Naive thymus-derived CD4-positive, alpha-beta T cell (primary cell): ENCODE measurements at regions not wholly inside any gene's neighbourhood (a gene's known extent, or its start where the extent isn't known, plus 50 kb on each side); places are given as distances from the start of the nearest gene placed in this dataset.

ENCODE experiments used
- ATAC-seq: fragments of 150-1000 bp; cut with Tn5 transposase; 2 replicates; pipeline ENCODE4 v1.10.0; 2021; ENCODE audit warnings: mild to moderate bottlenecking, moderate library complexity
- CTCF ChIA-PET: fragments of 350-600 bp; sonication (Branson Sonifier 250); formaldehyde crosslinking; loops from one replicate; lab custom pipeline; 2021; ENCODE audit warnings: antibody characterized with exemption; lab: Charles Lee
- POLR2A ChIA-PET: fragments of 350-600 bp; sonication (Branson Sonifier 250); formaldehyde crosslinking; loops from one replicate; lab custom pipeline; 2021; ENCODE audit warnings: antibody characterized with exemption, inconsistent platforms; lab: Charles Lee
- DNase-seq, 9 donors: peaks; one replicate each; pipeline versions ENCODE4 v3.0.0 to v3.0.0-alpha.2; 2020 to 2022; ENCODE audit warnings: mixed read lengths in 1 of 9
- H3K27ac ChIP-seq: one replicate; pipeline ENCODE4 v1.7.0; 2013; ENCODE audit warnings: mild to moderate bottlenecking, low read depth, low read length, moderate library complexity
- H3K27me3 ChIP-seq, 2 donors: one replicate each; pipeline ENCODE4 v1.7.0; 2013; ENCODE audit warnings: low read length in 2 of 2, mild to moderate bottlenecking in 2 of 2, moderate library complexity in 2 of 2; ENCODE audit not compliant: control insufficient read depth in 2 of 2, insufficient read depth in 2 of 2
- H3K36me3 ChIP-seq, 3 experiments: 1 replicate in 2 of 3; 2 replicates in 1 of 3; pipeline ENCODE4 v1.7.0; 2013; ENCODE audit warnings: low read length in 3 of 3, mild to moderate bottlenecking in 3 of 3, moderate library complexity in 1 of 3; ENCODE audit not compliant: insufficient read depth in 3 of 3, control insufficient read depth in 2 of 3
- H3K4me1 ChIP-seq, 2 donors: one replicate each; pipeline ENCODE4 v1.7.0; 2013; ENCODE audit warnings: low read length in 2 of 2, mild to moderate bottlenecking in 2 of 2, moderate library complexity in 1 of 2; ENCODE audit not compliant: control insufficient read depth in 2 of 2, insufficient read depth in 2 of 2
- H3K4me3 ChIP-seq: 2 replicates; pipeline ENCODE4 v1.7.0; 2013; ENCODE audit warnings: mild to moderate bottlenecking, low read length
- H3K9me3 ChIP-seq, 3 experiments: 1 replicate in 2 of 3; 2 replicates in 1 of 3; pipeline ENCODE4 v1.7.0; 2013; ENCODE audit warnings: low read length in 3 of 3; ENCODE audit not compliant: control insufficient read depth in 2 of 3
- H3K27ac Mint-ChIP-seq, 9 donors: one replicate each; pipeline ENCODE4 v1.8.0; 2020 to 2022; ENCODE audit warnings: mixed read lengths in 9 of 9, mild to moderate bottlenecking in 8 of 9, moderate library complexity in 5 of 9, inconsistent platforms in 2 of 9
- H3K27me3 Mint-ChIP-seq, 5 donors: one replicate each; pipeline ENCODE4 v1.8.0; 2021 to 2022; ENCODE audit warnings: mixed read lengths in 5 of 5, mild to moderate bottlenecking in 1 of 5
- H3K36me3 Mint-ChIP-seq, 5 donors: one replicate each; pipeline ENCODE4 v1.8.0; 2020 to 2022; ENCODE audit warnings: mixed read lengths in 5 of 5, mild to moderate bottlenecking in 3 of 5, inconsistent platforms in 1 of 5
- H3K4me1 Mint-ChIP-seq, 7 donors: one replicate each; pipeline ENCODE4 v1.8.0; 2020 to 2022; ENCODE audit warnings: mixed read lengths in 7 of 7, mild to moderate bottlenecking in 3 of 7, inconsistent platforms in 1 of 7
- H3K4me3 Mint-ChIP-seq, 10 donors: one replicate each; pipeline ENCODE4 v1.8.0; 2020 to 2022; ENCODE audit warnings: mild to moderate bottlenecking in 10 of 10, mixed read lengths in 10 of 10, moderate library complexity in 6 of 10, inconsistent platforms in 2 of 10
- H3K9me3 Mint-ChIP-seq, 11 donors: one replicate each; pipeline ENCODE4 v1.8.0; 2020 to 2022; ENCODE audit warnings: mixed read lengths in 11 of 11, mild to moderate bottlenecking in 4 of 11, inconsistent platforms in 1 of 11, moderate library complexity in 1 of 11
- intact Hi-C, 2 donors: fragments of 100-400 bp; cut with micrococcal nuclease; formaldehyde crosslinking; loops; one replicate each; pipeline ENCODE4 v1.15.1; 2023

DNA sequence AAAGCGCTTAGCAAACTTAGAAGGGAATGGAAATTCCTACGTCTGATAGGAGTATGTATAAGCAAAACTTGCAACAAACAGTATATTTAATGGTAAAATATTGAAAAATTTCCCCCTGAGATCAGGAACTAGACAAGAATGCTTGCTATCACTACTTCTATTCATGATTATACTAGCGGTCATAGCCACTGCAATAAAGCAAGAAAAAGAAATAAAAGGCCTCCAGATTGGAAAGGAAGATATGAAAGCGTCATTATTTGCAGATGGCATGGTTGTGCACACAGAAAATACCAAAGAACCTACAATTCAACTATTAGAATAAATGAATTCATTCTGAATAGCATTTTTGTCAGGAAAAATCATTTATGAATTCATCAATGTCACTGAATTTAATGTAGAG lies 87.2 kb upstream of the BCOR start:
- ChIA-PET POLR2A (no interaction called here), CTCF (no interaction called here)
- no peak for ATAC-seq
- Histone ChIP-seq H3K4me1 (no peaks in the 10 kb centered on the region), H3K27ac (no peak overlapping the region), H3K36me3 (no peaks in the 10 kb centered on the region), H3K27me3 (no peaks in the 10 kb centered on the region), H3K9me3 (no peaks in the 10 kb centered on the region), H3K4me3 (no peak overlapping the region)
- no peak overlapping the region for H3K4me3 Mint-ChIP-seq
- peaks cover 0 to 4% (median 0%) of the 10 kb centered on the region in 7 donors for H3K4me1 Mint-ChIP-seq
- H3K27me3 Mint-ChIP-seq, result peaks cover 0 to 3% (median 0%) of the 10 kb centered on the region in 5 donors
- H3K27ac Mint-ChIP-seq, result no peak overlapping the region
- no peak for DNase-seq
- H3K36me3 Mint-ChIP-seq, result peaks cover 0 to 10% (median 4%) of the 10 kb centered on the region in 5 donors
- peaks cover 0 to 15% (median 5%) of the 10 kb centered on the region in 11 donors for H3K9me3 Mint-ChIP-seq
- intact Hi-C loops, result no loop called here

GRCh38 chrX:40182615-40183014 lies 84.9 kb upstream of the BCOR start:
- Histone ChIP-seq H3K9me3 (no peaks in the 10 kb centered on the region), H3K36me3 (no peaks in the 10 kb centered on the region), H3K27me3 (no peaks in the 10 kb centered on the region), H3K4me3 (no peak overlapping the region), H3K27ac (no peak overlapping the region), H3K4me1 (no peaks in the 10 kb centered on the region)
- POLR2A ChIA-PET, result no interaction called here
- Mint-ChIP-seq H3K9me3 (peaks cover 0 to 15% (median 5%) of the 10 kb centered on the region in 11 donors), H3K4me3 (no peak overlapping the region), H3K27ac (no peak overlapping the region), H3K4me1 (peaks cover 0 to 18% (median 8%) of the 10 kb centered on the region in 7 donors), H3K27me3 (no peaks in the 10 kb centered on the region), H3K36me3 (peaks cover 0 to 10% (median 4%) of the 10 kb centered on the region in 5 donors)
- no peak for DNase-seq
- intact Hi-C loops, result no loop called here
- CTCF ChIA-PET, result no interaction called here
- no peak for ATAC-seq

- ChIA-PET POLR2A (no interaction called here), CTCF (no interaction called here)
- Histone ChIP-seq H3K27me3 (no peaks in the 10 kb centered on the region), H3K27ac (no peak overlapping the region), H3K4me3 (no peak overlapping the region), H3K9me3 (no peaks in the 10 kb centered on the region), H3K36me3 (no peaks in the 10 kb centered on the region), H3K4me1 (peaks cover 0 to 3% of the 10 kb centered on the region in 2 donors)
- no peak overlapping the region for H3K4me3 Mint-ChIP-seq
- no peak overlapping the region for H3K27ac Mint-ChIP-seq
- intact Hi-C loops, result no loop called here
- H3K9me3 Mint-ChIP-seq, result peaks cover 0 to 15% (median 6%) of the 10 kb centered on the region in 11 donors
- H3K36me3 Mint-ChIP-seq, result peaks cover 0 to 10% (median 4%) of the 10 kb centered on the region in 5 donors
- ATAC-seq (no peak), DNase-seq (no peak)
- H3K27me3 Mint-ChIP-seq, result no peaks in the 10 kb centered on the region
- H3K4me1 Mint-ChIP-seq, result peaks cover 0 to 23% (median 10%) of the 10 kb centered on the region in 7 donors
Observed at GRCh38 chrX:40182095-40182494, 84.3 kb upstream of the BCOR start.

GRCh38 chrX:40179283-40179682 lies 81.5 kb upstream of the BCOR start:
- ATAC-seq, result no peak
- H3K4me1 ChIP-seq, result peaks cover 0 to 5% of the 10 kb centered on the region in 2 donors
- H3K9me3 Mint-ChIP-seq, result peaks cover 0 to 4% (median 0%) of the 10 kb centered on the region in 11 donors
- intact Hi-C loops, result loop anchor here (5.0 to 10.0 kb wide), 6 partner anchors 68 to 1153 kb away; partner anchors contain the start of genes DDX3X (in 1 of the 2) and USP9X (in 1 of the 2)
- no peak for DNase-seq
- POLR2A ChIA-PET, result interaction anchor here (5.2 kb wide), 1 partner anchor 11 kb away, joined by 46 read pairs; no protein-coding TSS in a partner anchor
- H3K27me3 Mint-ChIP-seq, result no peaks in the 10 kb centered on the region
- no peaks in the 10 kb centered on the region for H3K36me3 ChIP-seq
- peak overlapping the region in 2 of 9 donors; percentile 17 to 19 for H3K27ac Mint-ChIP-seq
- CTCF ChIA-PET, result interaction anchor here (1.7 kb wide), 1 partner anchor 11 kb away, joined by 5 read pairs; no protein-coding TSS in a partner anchor
- no peak overlapping the region for H3K4me3 ChIP-seq
- no peak overlapping the region for H3K27ac ChIP-seq
- no peaks in the 10 kb centered on the region for H3K36me3 Mint-ChIP-seq
- no peaks in the 10 kb centered on the region for H3K9me3 ChIP-seq
- H3K4me3 Mint-ChIP-seq, result no peak overlapping the region
- H3K4me1 Mint-ChIP-seq, result peaks cover 0 to 28% (median 17%) of the 10 kb centered on the region in 7 donors
- no peaks in the 10 kb centered on the region for H3K27me3 ChIP-seq

GRCh38 chrX:40177942-40178715 lies 80.4 kb upstream of the BCOR start:
- H3K27me3 Mint-ChIP-seq, result no peaks in the 10 kb centered on the region
- H3K4me3 Mint-ChIP-seq, result peak overlapping the region in 9 of 10 donors; percentile 36 to 92 (median 90)
- H3K27ac ChIP-seq, result peak overlapping the region; percentile 98
- H3K36me3 ChIP-seq, result no peaks in the 10 kb centered on the region
- intact Hi-C loops, result loop anchor here (1.0 to 10.0 kb wide), 10 partner anchors 9 to 1371 kb away; partner anchors contain the start of genes DDX3X (in 1 of the 2) and USP9X (in 1 of the 2)
- no peak for DNase-seq
- ChIA-PET CTCF (interaction anchor here (1.7 to 2.2 kb wide), 3 partner anchors 10 to 89 kb away, joined by 5 to 10 read pairs (median 5); no protein-coding TSS in a partner anchor), POLR2A (interaction anchor here (0.6 to 5.2 kb wide), 17 partner anchors 10 to 403 kb away, joined by 3 to 66 read pairs (median 9); partner anchors contain the start of gene BCOR)
- peaks cover under 1 to 37% (median 28%) of the 10 kb centered on the region in 7 donors for H3K4me1 Mint-ChIP-seq
- no peak for ATAC-seq
- H3K9me3 Mint-ChIP-seq, result peaks cover 0 to 5% (median 0%) of the 10 kb centered on the region in 11 donors
- H3K27me3 ChIP-seq, result no peaks in the 10 kb centered on the region
- no peaks in the 10 kb centered on the region for H3K36me3 Mint-ChIP-seq
- H3K27ac Mint-ChIP-seq, result peak overlapping the region in 8 of 9 donors; percentile 52 to 99 (median 98)
- H3K4me3 ChIP-seq, result no peak overlapping the region
- H3K4me1 ChIP-seq, result peaks cover 8 to 12% of the 10 kb centered on the region in 2 donors
- H3K9me3 ChIP-seq, result no peaks in the 10 kb centered on the region

DNA sequence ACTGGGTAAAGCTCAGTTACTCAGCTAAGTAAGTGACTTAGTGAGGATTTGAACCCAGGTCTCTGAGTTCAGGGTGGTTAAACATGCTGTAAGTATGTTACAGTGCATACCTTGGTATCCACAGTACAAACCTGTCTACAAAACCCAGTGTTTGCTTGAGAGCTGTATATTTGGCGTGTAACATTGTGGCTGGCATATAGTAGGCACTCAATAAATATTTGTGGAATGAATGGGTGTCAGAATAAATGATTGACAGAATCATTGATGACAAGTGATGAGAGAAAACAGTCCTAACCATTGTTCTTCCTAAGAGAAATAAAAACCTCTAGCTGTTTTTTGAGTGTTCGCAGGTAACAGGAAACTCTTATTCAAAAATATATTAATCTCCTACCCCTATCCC lies 79.7 kb upstream of the BCOR start:
- Histone ChIP-seq H3K4me1 (peaks cover 12 to 15% of the 10 kb centered on the region in 2 donors), H3K4me3 (peak overlapping the region; percentile 55), H3K27me3 (no peaks in the 10 kb centered on the region), H3K36me3 (no peaks in the 10 kb centered on the region), H3K27ac (peak overlapping the region; percentile 98), H3K9me3 (no peaks in the 10 kb centered on the region)
- Mint-ChIP-seq H3K9me3 (peaks cover 0 to 5% (median 0%) of the 10 kb centered on the region in 11 donors), H3K36me3 (no peaks in the 10 kb centered on the region), H3K27me3 (no peaks in the 10 kb centered on the region), H3K4me1 (peaks cover 5 to 42% (median 32%) of the 10 kb centered on the region in 7 donors), H3K27ac (peak overlapping the region; percentile 90 to 99 (median 98)), H3K4me3 (peak overlapping the region; percentile 84 to 92 (median 90))
- no peak for DNase-seq
- ChIA-PET POLR2A (interaction anchor here (1.1 to 5.2 kb wide), 17 partner anchors 10 to 403 kb away, joined by 3 to 66 read pairs (median 9); partner anchors contain the start of gene BCOR), CTCF (interaction anchor here (1.7 to 2.2 kb wide), 3 partner anchors 10 to 90 kb away, joined by 5 to 10 read pairs (median 5); no protein-coding TSS in a partner anchor)
- no peak for ATAC-seq
- intact Hi-C loops, result loop anchor here (1.0 to 10.0 kb wide), 10 partner anchors 8 to 1371 kb away; partner anchors contain the start of genes DDX3X (in 1 of the 2) and USP9X (in 1 of the 2)
